HEK293 (cell line): ENCODE measurements at regions not wholly inside any gene's neighbourhood (a gene's known extent, or its start where the extent isn't known, plus 50 kb on each side); places are given as distances from the start of the nearest gene placed in this dataset.

Experiments
- CTCF ChIA-PET: fragments of 350-600 bp; formaldehyde crosslinking; extraction: SDS; loops from one replicate; lab custom pipeline; 2021; ENCODE audit warnings: antibody characterized with exemption; lab: Yijun Ruan, JAX
- POLR2A ChIA-PET: fragments of 300-600 bp; formaldehyde crosslinking; extraction: SDS; loops from one replicate; lab custom pipeline; 2020; ENCODE audit warnings: antibody characterized with exemption, inconsistent platforms; lab: Yijun Ruan, JAX
- H3K27ac ChIP-seq: fragments of 200-500 bp; sonication (Bioruptor generic); 2 replicates; pipeline ENCODE4 v1.5.1; 2014; ENCODE audit warnings: low read depth, low read length, control low read depth, inconsistent platforms; ENCODE audit errors: extremely low read depth
- H3K36me3 ChIP-seq, 2 experiments: fragments of 200-500 bp in 1 of 2; sonication (Bioruptor generic) in 1 of 2; 1 replicate in 1 of 2; 2 replicates in 1 of 2; pipeline ENCODE4 v1.5.1; 2014 to 2017; ENCODE audit warnings: inconsistent platforms in 2 of 2, low read length in 2 of 2; ENCODE audit not compliant: control insufficient read depth in 2 of 2, insufficient read depth in 1 of 2
- H3K4me1 ChIP-seq: fragments of 200-500 bp; sonication (Bioruptor generic); 2 replicates; pipeline ENCODE4 v1.5.1; 2014; ENCODE audit warnings: mild to moderate bottlenecking, low read length, inconsistent platforms; ENCODE audit not compliant: control insufficient read depth, insufficient read depth
- H3K4me3 ChIP-seq: 2 replicates; pipeline ENCODE4 v1.5.1; 2011; ENCODE audit warnings: low read depth, mild to moderate bottlenecking, control low read depth, low read length, moderate library complexity
- H3K9me3 ChIP-seq: fragments of 200-500 bp; sonication (Bioruptor generic); 2 replicates; pipeline ENCODE4 v1.5.1; 2014; ENCODE audit warnings: low read depth, low read length, inconsistent platforms; ENCODE audit not compliant: control insufficient read depth, insufficient read depth
- GLI4 ChIP-seq: fragments of 450-650 bp; formaldehyde crosslinking; IDR thresholded peaks from 2 replicates; pipeline ENCODE4 v1.5.1; 2016; ENCODE audit warnings: missing biosample characterization, missing genetic modification characterization
- HOXA7 ChIP-seq: sonication (generic); formaldehyde crosslinking; IDR thresholded peaks from 2 replicates; pipeline ENCODE4 v1.8.1; 2022; ENCODE audit warnings: missing genetic modification reagents, borderline replicate concordance
- HOXC10 ChIP-seq: sonication (generic); formaldehyde crosslinking; IDR thresholded peaks from 2 replicates; pipeline ENCODE4 v1.8.1; 2023; ENCODE audit warnings: mild to moderate bottlenecking, missing genetic modification reagents
- MEIS1 ChIP-seq: sonication (generic); formaldehyde crosslinking; IDR thresholded peaks from 2 replicates; pipeline ENCODE4 v1.8.1; 2022; ENCODE audit warnings: missing genetic modification reagents, mild to moderate bottlenecking, borderline replicate concordance
- MYNN ChIP-seq: fragments of 450-650 bp; formaldehyde crosslinking; IDR thresholded peaks from 2 replicates; pipeline ENCODE4 v1.5.1; 2016; ENCODE audit warnings: missing biosample characterization, missing genetic modification characterization, borderline replicate concordance
- OVOL3 ChIP-seq: fragments of 450-650 bp; formaldehyde crosslinking; IDR thresholded peaks from 2 replicates; pipeline ENCODE4 v1.5.1; 2016; ENCODE audit warnings: missing biosample characterization, missing genetic modification characterization
- TRIM28 ChIP-seq: IDR thresholded peaks from 2 replicates; pipeline ENCODE4 v1.6.1; 2011; ENCODE audit warnings: low read length, control low read depth, borderline replicate concordance
- YY2 ChIP-seq: fragments of 450-650 bp; formaldehyde crosslinking; IDR thresholded peaks from 2 replicates; pipeline ENCODE4 v1.5.1; 2016; ENCODE audit warnings: missing biosample characterization, missing genetic modification characterization
- ZBTB7A ChIP-seq: fragments of 450-650 bp; formaldehyde crosslinking; IDR thresholded peaks from 2 replicates; pipeline ENCODE4 v1.5.1; 2016; ENCODE audit warnings: low read depth, missing biosample characterization, missing genetic modification characterization
- ZNF121 ChIP-seq: fragments of 450-650 bp; formaldehyde crosslinking; IDR thresholded peaks from 2 replicates; pipeline ENCODE4 v1.5.1; 2016; ENCODE audit warnings: missing biosample characterization, missing genetic modification characterization
- ZNF133 ChIP-seq: fragments of 450-650 bp; formaldehyde crosslinking; IDR thresholded peaks from 2 replicates; pipeline ENCODE4 v1.5.1; 2016; ENCODE audit warnings: missing biosample characterization, missing genetic modification characterization
- ZNF148 ChIP-seq: fragments of 450-650 bp; formaldehyde crosslinking; IDR thresholded peaks from 2 replicates; pipeline ENCODE4 v1.5.0; 2017; ENCODE audit warnings: missing biosample characterization, missing genetic modification characterization, borderline replicate concordance
- ZNF155 ChIP-seq: fragments of 450-650 bp; formaldehyde crosslinking; IDR thresholded peaks from 2 replicates; pipeline ENCODE4 v1.5.1; 2016; ENCODE audit warnings: missing biosample characterization, missing genetic modification characterization
- ZNF169 ChIP-seq: fragments of 450-650 bp; formaldehyde crosslinking; IDR thresholded peaks from 2 replicates; pipeline ENCODE4 v1.5.1; 2016; ENCODE audit warnings: missing biosample characterization, missing genetic modification characterization
- ZNF398 ChIP-seq: fragments of 450-650 bp; formaldehyde crosslinking; IDR thresholded peaks from 2 replicates; pipeline ENCODE4 v1.5.1; 2017; ENCODE audit warnings: missing biosample characterization, missing genetic modification characterization
- ZNF530 ChIP-seq: fragments of 450-650 bp; formaldehyde crosslinking; IDR thresholded peaks from 2 replicates; pipeline ENCODE4 v1.5.1; 2016; ENCODE audit warnings: low read depth, missing biosample characterization, missing genetic modification characterization
- ZNF549 ChIP-seq: fragments of 450-650 bp; IDR thresholded peaks from 2 replicates; pipeline ENCODE4 v1.5.1; 2018; ENCODE audit warnings: missing biosample characterization, missing genetic modification characterization, mild to moderate bottlenecking, inconsistent platforms, moderate library complexity
- ZNF654 ChIP-seq: fragments of 450-650 bp; formaldehyde crosslinking; IDR thresholded peaks from 2 replicates; pipeline ENCODE4 v1.5.1; 2016; ENCODE audit warnings: low read depth, missing biosample characterization, missing genetic modification characterization
- ZNF658 ChIP-seq: fragments of 450-650 bp; formaldehyde crosslinking; IDR thresholded peaks from 2 replicates; pipeline ENCODE4; 2016; ENCODE audit warnings: missing biosample characterization, missing genetic modification characterization
- ZNF664 ChIP-seq: fragments of 450-650 bp; formaldehyde crosslinking; IDR thresholded peaks from 2 replicates; pipeline ENCODE4 v1.5.1; 2016; ENCODE audit warnings: missing biosample characterization, missing genetic modification characterization
- ZNF707 ChIP-seq: fragments of 450-650 bp; formaldehyde crosslinking; IDR thresholded peaks from 2 replicates; pipeline ENCODE4 v1.5.1; 2016; ENCODE audit warnings: missing biosample characterization, missing genetic modification characterization
- ZSCAN16 ChIP-seq: fragments of 450-650 bp; formaldehyde crosslinking; IDR thresholded peaks from 2 replicates; pipeline ENCODE4 v1.5.1; 2016; ENCODE audit warnings: missing biosample characterization, missing genetic modification characterization
- TF ChIP-seq, protein P1 (sequence below): fragments of 450-650 bp; formaldehyde crosslinking; IDR thresholded peaks from 2 replicates; pipeline ENCODE4 v1.5.1; 2016; ENCODE audit warnings: missing biosample characterization, missing genetic modification characterization
- TF ChIP-seq, protein P2 (sequence below): fragments of 450-650 bp; formaldehyde crosslinking; IDR thresholded peaks from 2 replicates; pipeline ENCODE4 v1.5.1; 2016; ENCODE audit warnings: missing biosample characterization, missing genetic modification characterization

- Histone ChIP-seq H3K9me3 (no peaks in the 10 kb centered on the region), H3K36me3 (no peaks in the 10 kb centered on the region), H3K4me1 (no peaks in the 10 kb centered on the region), H3K27ac (no peak overlapping the region), H3K4me3 (no peak overlapping the region)
- ChIA-PET POLR2A (no interaction called here), CTCF (interaction anchor here (0.7 to 1.5 kb wide), 2 partner anchors 12 to 16 kb away, joined by 3 to 7 read pairs; no protein-coding TSS in a partner anchor)
- TF ChIP-seq TRIM28 (peak; percentile 91), YY2 (tag by site-specific recombination) (no peak)
Observed at GRCh38 chr13:79782541-79783205, 301.7 kb downstream of the NDFIP2 start.

DNA sequence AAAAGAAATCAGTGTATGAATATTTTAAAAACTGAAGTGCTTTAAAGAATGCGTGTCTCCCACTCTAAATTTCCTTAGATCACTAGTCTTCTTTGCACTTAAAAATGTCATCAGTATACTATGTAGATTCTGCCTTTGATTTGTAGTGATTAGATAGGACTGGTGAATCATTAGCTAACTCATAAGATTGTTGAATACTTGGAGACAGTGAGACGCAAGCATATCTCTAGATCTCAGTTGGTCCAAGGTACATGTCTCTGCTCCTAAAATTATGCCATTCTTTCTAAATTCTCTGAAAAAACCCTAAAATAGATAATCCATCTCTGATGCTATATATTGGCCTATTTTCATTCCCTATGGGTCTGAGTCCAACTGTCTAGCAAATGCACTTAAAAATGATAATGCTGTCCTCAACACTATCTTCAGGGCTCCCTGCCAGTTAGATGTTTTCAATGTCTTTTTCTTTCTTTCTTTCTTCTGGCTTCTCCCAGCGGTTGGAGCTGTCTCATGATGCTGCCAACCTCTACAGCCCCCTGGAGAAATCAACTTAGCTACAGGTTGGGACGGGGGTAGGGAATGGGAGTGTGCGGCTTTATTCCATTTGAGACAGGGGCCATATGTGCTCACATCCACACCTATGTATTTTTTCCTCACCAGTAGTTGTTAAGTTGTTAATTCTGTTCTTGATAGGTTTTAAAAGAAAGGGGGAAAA lies 301.0 kb downstream of the NDFIP2 start:
- ChIA-PET POLR2A (no interaction called here), CTCF (interaction anchor here (0.6 kb wide), 1 partner anchor 55 kb away, joined by 3 read pairs; no protein-coding TSS in a partner anchor)
- H3K4me1 ChIP-seq: no peaks in the 10 kb centered on the region
- H3K36me3 ChIP-seq: no peaks in the 10 kb centered on the region
- no peaks in the 10 kb centered on the region for H3K9me3 ChIP-seq
- TF ChIP-seq GLI4 (tag by site-specific recombination) (no peak), ZNF148 (tag by site-specific recombination) (no peak), ZNF169 (tag by site-specific recombination) (no peak), ZNF398 (no peak), MYNN (tag by site-specific recombination) (no peak), ZNF658 (tag by site-specific recombination) (no peak), ZNF664 (tag by site-specific recombination) (no peak)
- H3K27ac ChIP-seq: no peak overlapping the region
- H3K4me3 ChIP-seq: no peak overlapping the region

- Histone ChIP-seq H3K36me3 (no peaks in the 10 kb centered on the region), H3K4me1 (no peaks in the 10 kb centered on the region), H3K4me3 (no peak overlapping the region), H3K27ac (no peak overlapping the region), H3K9me3 (no peaks in the 10 kb centered on the region)
- ChIA-PET POLR2A (no interaction called here), CTCF (no interaction called here)
- TF ChIP-seq HOXC10: no peak
- no peak for TF ChIP-seq GLI4 (tag by site-specific recombination)
- TF ChIP-seq ZNF654 (tag by site-specific recombination): no peak
- no peak for TF ChIP-seq ZBTB7A
- TF ChIP-seq OVOL3 (tag by site-specific recombination): no peak
- TF ChIP-seq ZNF155 (tag by site-specific recombination): no peak
- TF ChIP-seq MEIS1: no peak
- TF ChIP-seq, protein P1, sequence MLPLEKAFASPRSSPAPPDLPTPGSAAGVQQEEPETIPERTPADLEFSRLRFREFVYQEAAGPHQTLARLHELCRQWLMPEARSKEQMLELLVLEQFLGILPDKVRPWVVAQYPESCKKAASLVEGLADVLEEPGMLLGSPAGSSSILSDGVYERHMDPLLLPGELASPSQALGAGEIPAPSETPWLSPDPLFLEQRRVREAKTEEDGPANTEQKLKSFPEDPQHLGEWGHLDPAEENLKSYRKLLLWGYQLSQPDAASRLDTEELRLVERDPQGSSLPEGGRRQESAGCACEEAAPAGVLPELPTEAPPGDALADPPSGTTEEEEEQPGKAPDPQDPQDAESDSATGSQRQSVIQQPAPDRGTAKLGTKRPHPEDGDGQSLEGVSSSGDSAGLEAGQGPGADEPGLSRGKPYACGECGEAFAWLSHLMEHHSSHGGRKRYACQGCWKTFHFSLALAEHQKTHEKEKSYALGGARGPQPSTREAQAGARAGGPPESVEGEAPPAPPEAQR: no peak
- TF ChIP-seq ZSCAN16 (tag by site-specific recombination): no peak
- no peak for TF ChIP-seq ZNF530 (tag by site-specific recombination)
- no peak for TF ChIP-seq ZNF121
- TF ChIP-seq, protein P2, sequence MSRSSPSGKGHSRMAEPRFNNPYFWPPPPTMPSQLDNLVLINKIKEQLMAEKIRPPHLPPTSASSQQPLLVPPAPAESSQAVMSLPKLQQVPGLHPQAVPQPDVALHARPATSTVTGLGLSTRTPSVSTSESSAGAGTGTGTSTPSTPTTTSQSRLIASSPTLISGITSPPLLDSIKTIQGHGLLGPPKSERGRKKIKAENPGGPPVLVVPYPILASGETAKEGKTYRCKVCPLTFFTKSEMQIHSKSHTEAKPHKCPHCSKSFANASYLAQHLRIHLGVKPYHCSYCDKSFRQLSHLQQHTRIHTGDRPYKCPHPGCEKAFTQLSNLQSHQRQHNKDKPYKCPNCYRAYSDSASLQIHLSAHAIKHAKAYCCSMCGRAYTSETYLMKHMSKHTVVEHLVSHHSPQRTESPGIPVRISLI (tag by site-specific recombination): no peak
- TF ChIP-seq MYNN (tag by site-specific recombination): no peak
- TF ChIP-seq ZNF133 (tag by site-specific recombination): no peak
- no peak for TF ChIP-seq ZNF549
- no peak for TF ChIP-seq HOXA7 (CRISPR knock-in tag)
- TF ChIP-seq ZNF707 (tag by site-specific recombination): no peak
Observed at GRCh38 chr13:79780240-79780639, 299.3 kb downstream of the NDFIP2 start.
